ENCODE measurements at regions not wholly inside any gene's neighbourhood (a gene's known extent, or its start where the extent isn't known, plus 50 kb on each side); places are given as distances from the start of the nearest gene placed in this dataset.

GRCh38 chr21:28532446-28532845, 460.2 kb downstream of the LTN1 start:
- CTCF ChIA-PET (ENCODE audit: low intra/inter-chr PET ratio) = no interaction called here
- BruUV-seq (replicated peaks) = no TSS peak
- H3K4me3 ChIP-seq = no peak overlapping the region
- POLR2A ChIA-PET = no interaction called here
- no peaks in the 10 kb centered on the region for H3K9me1 ChIP-seq (ENCODE audit: control insufficient read depth, insufficient read depth, low read length)
- ATAC-seq (no peak), DNase-seq (ENCODE audit: extremely low read depth in 1 of 4, low spot score in 3 of 4) (no peak), FAIRE-seq (no peak)
- H3K27me3 ChIP-seq (ENCODE audit: control insufficient read depth in 2 of 2, insufficient read depth in 2 of 2, low read length in 2 of 2) = no peaks in the 10 kb centered on the region
- no peaks in the 10 kb centered on the region for H3K79me2 ChIP-seq (ENCODE audit: control insufficient read depth, insufficient read depth, low read length)
- in situ Hi-C loops (cut with MboI) = no loop called here
- H3K9ac ChIP-seq (ENCODE audit: insufficient read depth in 1 of 2, low read depth in 2 of 2, low read length in 2 of 2) = no peak overlapping the region
- H2AFZ ChIP-seq (ENCODE audit: low read depth, low read length) = no peak overlapping the region
- H3K9me3 ChIP-seq (replicated peaks; ENCODE audit: control insufficient read depth, insufficient read depth, low read depth, low read length) = no peaks in the 10 kb centered on the region; the same call in 1 of the 2 replicates
- intact Hi-C loops (cut with micrococcal nuclease) = no loop called here
- H3K36me3 ChIP-seq (ENCODE audit: control insufficient read depth, insufficient read depth, low read length) = no peaks in the 10 kb centered on the region
- H3K27ac ChIP-seq (ENCODE audit: extremely low read depth, low read depth, low read length) = no peak overlapping the region
- no peak overlapping the region for H3K4me2 ChIP-seq (ENCODE audit: insufficient read depth, low read length)
- H4K20me1 ChIP-seq (replicated peaks; ENCODE audit: control insufficient read depth, insufficient read depth, low read length) = no peaks in the 10 kb centered on the region
- H3K4me1 ChIP-seq (replicated peaks in 1 of 2; ENCODE audit: control insufficient read depth in 2 of 2, insufficient read depth in 2 of 2, low read length in 2 of 2) = no peaks in the 10 kb centered on the region
- TF ChIP-seq ZNF609 (CRISPR knock-in tag; IDR thresholded peaks at IDR 0.05; ENCODE audit: borderline replicate concordance) (no peak), NR2C1 (IDR thresholded peaks at IDR 0.05) (no peak), NR2C1 (tag; IDR thresholded peaks at IDR 0.05) (no peak), ELF1 (tag; IDR thresholded peaks at IDR 0.05) (no peak), MAFF (IDR thresholded peaks at IDR 0.05; ENCODE audit: low read length) (no peak), ZNF224 (CRISPR knock-in tag; IDR thresholded peaks at IDR 0.05) (no peak), CUX1 (CRISPR knock-in tag; IDR thresholded peaks at IDR 0.05) (no peak), HNRNPLL (IDR thresholded peaks at IDR 0.05; ENCODE audit: low read depth, low read length, poor library complexity, severe bottlenecking) (no peak), SRSF9 (IDR thresholded peaks at IDR 0.05; ENCODE audit: borderline replicate concordance, low read depth, low read length) (no peak), LARP7 (IDR thresholded peaks at IDR 0.05) (no peak), MYBL2 (IDR thresholded peaks at IDR 0.05; ENCODE audit: low read depth) (no peak), MYBL2 (CRISPR knock-in tag; IDR thresholded peaks at IDR 0.05; ENCODE audit: borderline replicate concordance) (no peak), ZNF584 (CRISPR knock-in tag; IDR thresholded peaks at IDR 0.05; ENCODE audit: low read depth) (no peak)
